H9 (cell line): ENCODE measurements at regions not wholly inside any gene's neighbourhood (a gene's known extent, or its start where the extent isn't known, plus 50 kb on each side); places are given as distances from the start of the nearest gene placed in this dataset.

Experiments
- DNase-seq: peaks from one replicate; pipeline ENCODE4 v3.0.0-alpha.2; 2017
- H2AFZ ChIP-seq: one replicate; pipeline ENCODE4 v1.6.1; 2013; ENCODE audit warnings: mild to moderate bottlenecking, low read length, control low read depth, moderate library complexity
- H2AK5ac ChIP-seq: 2 replicates; pipeline ENCODE4 v1.6.1; 2013; ENCODE audit warnings: low read length, control low read depth, mixed read lengths; ENCODE audit not compliant: insufficient read length
- H2BK120ac ChIP-seq: one replicate; pipeline ENCODE4 v1.6.1; 2013; ENCODE audit warnings: low read depth, mild to moderate bottlenecking, low read length, control low read depth, inconsistent platforms; ENCODE audit not compliant: poor library complexity, severe bottlenecking
- H2BK12ac ChIP-seq: 2 replicates; pipeline ENCODE4 v1.6.1; 2013; ENCODE audit warnings: low read length, control low read depth, mixed read lengths, low read depth; ENCODE audit not compliant: insufficient read length
- H2BK15ac ChIP-seq: 2 replicates; pipeline ENCODE4 v1.6.1; 2013; ENCODE audit warnings: low read depth, low read length, control low read depth
- H2BK20ac ChIP-seq: one replicate; pipeline ENCODE4 v1.6.1; 2013; ENCODE audit warnings: low read depth, mild to moderate bottlenecking, low read length, control low read depth, inconsistent platforms; ENCODE audit not compliant: poor library complexity, severe bottlenecking
- H2BK5ac ChIP-seq: 2 replicates; pipeline ENCODE4 v1.6.1; 2013; ENCODE audit warnings: low read length, control low read depth, mixed read lengths; ENCODE audit not compliant: insufficient read length
- H3K14ac ChIP-seq: 2 replicates; pipeline ENCODE4 v1.6.1; 2013; ENCODE audit warnings: low read length, control low read depth; ENCODE audit not compliant: insufficient read depth
- H3K18ac ChIP-seq: 2 replicates; pipeline ENCODE4 v1.6.1; 2013; ENCODE audit warnings: low read depth, mild to moderate bottlenecking, mixed read lengths, low read length, control low read depth; ENCODE audit not compliant: insufficient read length
- H3K23ac ChIP-seq: 2 replicates; pipeline ENCODE4 v1.6.1; 2013; ENCODE audit warnings: low read length, control low read depth, mixed read lengths, low read depth; ENCODE audit not compliant: insufficient read length
- H3K23me2 ChIP-seq: 2 replicates; pipeline ENCODE4 v1.6.1; 2013; ENCODE audit warnings: low read depth, mild to moderate bottlenecking, mixed read lengths, low read length, control low read depth; ENCODE audit not compliant: insufficient read length, poor library complexity, severe bottlenecking
- H3K27ac ChIP-seq: 2 replicates; pipeline ENCODE4 v1.5.1; 2013; ENCODE audit warnings: low read length, control low read depth, mixed read lengths, low read depth; ENCODE audit not compliant: insufficient read length
- H3K27me3 ChIP-seq: 2 replicates; pipeline ENCODE4 v1.6.1; 2013; ENCODE audit warnings: low read length, control low read depth, inconsistent platforms; ENCODE audit not compliant: insufficient read depth
- H3K4ac ChIP-seq: 2 replicates; pipeline ENCODE4 v1.6.1; 2013; ENCODE audit warnings: low read depth, mild to moderate bottlenecking, control low read depth, inconsistent platforms, low read length, moderate library complexity
- H3K4me1 ChIP-seq: 2 replicates; pipeline ENCODE4 v1.6.1; 2013; ENCODE audit warnings: low read length, control low read depth, inconsistent platforms; ENCODE audit not compliant: insufficient read depth
- H3K4me2 ChIP-seq: 2 replicates; pipeline ENCODE4 v1.6.1; 2013; ENCODE audit warnings: low read length, control low read depth, mixed read lengths; ENCODE audit not compliant: insufficient read length, insufficient read depth
- H3K56ac ChIP-seq: 2 replicates; pipeline ENCODE4 v1.6.1; 2013; ENCODE audit warnings: low read depth, mild to moderate bottlenecking, mixed read lengths, low read length, control low read depth; ENCODE audit not compliant: insufficient read length
- H3K79me1 ChIP-seq: 2 replicates; pipeline ENCODE4 v1.6.1; 2013; ENCODE audit warnings: low read depth, mild to moderate bottlenecking, moderate library complexity, low read length, control low read depth, inconsistent platforms; ENCODE audit not compliant: insufficient read depth, poor library complexity, severe bottlenecking
- H3K79me2 ChIP-seq: 2 replicates; pipeline ENCODE4 v1.6.1; 2013; ENCODE audit warnings: low read length, control low read depth, inconsistent platforms; ENCODE audit not compliant: insufficient read depth
- H3K9ac ChIP-seq: 2 replicates; pipeline ENCODE4 v1.6.1; 2013; ENCODE audit warnings: low read length, control low read depth, mixed read lengths; ENCODE audit not compliant: insufficient read length; ENCODE audit errors: extremely low read depth
- H3K9me3 ChIP-seq: one replicate; pipeline ENCODE4 v1.6.1; 2013; ENCODE audit warnings: low read depth, low read length, inconsistent platforms; ENCODE audit not compliant: control insufficient read depth
- H3T11ph ChIP-seq: one replicate; pipeline ENCODE4 v1.6.1; 2013; ENCODE audit warnings: mild to moderate bottlenecking, low read length, control low read depth, inconsistent platforms
- H4K20me1 ChIP-seq: one replicate; pipeline ENCODE4 v1.6.1; 2013; ENCODE audit not compliant: control insufficient read depth, insufficient read length, insufficient read depth
- H4K5ac ChIP-seq: 2 replicates; pipeline ENCODE4 v1.6.1; 2013; ENCODE audit warnings: low read depth, mild to moderate bottlenecking, mixed read lengths, low read length, control low read depth; ENCODE audit not compliant: insufficient read length
- H4K8ac ChIP-seq: replicated peaks from 2 replicates; pipeline ENCODE4 v1.6.1; 2013; ENCODE audit warnings: low read length, control low read depth, mixed read lengths, low read depth; ENCODE audit not compliant: insufficient read length
- H4K91ac ChIP-seq: 2 replicates; pipeline ENCODE4 v1.6.1; 2013; ENCODE audit warnings: low read depth, mild to moderate bottlenecking, moderate library complexity, mixed read lengths, low read length, control low read depth; ENCODE audit not compliant: insufficient read length
- H3K27ac Mint-ChIP-seq, 3 experiments: 2 replicates in 2 of 3; 3 replicates in 1 of 3; pipeline ENCODE4 v1.8.0; 2020 to 2021; ENCODE audit warnings: mixed read lengths in 3 of 3, mild to moderate bottlenecking in 1 of 3, moderate library complexity in 1 of 3
- H3K27me3 Mint-ChIP-seq: 2 replicates; pipeline ENCODE4 v1.8.0; 2021; ENCODE audit warnings: low read depth, mild to moderate bottlenecking, moderate library complexity, mixed read lengths
- H3K36me3 Mint-ChIP-seq, 3 experiments: 2 replicates in 2 of 3; 3 replicates in 1 of 3; pipeline ENCODE4 v1.8.0; 2020 to 2021; ENCODE audit warnings: low read depth in 3 of 3, mixed read lengths in 3 of 3; ENCODE audit not compliant: insufficient read depth in 1 of 3
- H3K4me1 Mint-ChIP-seq, 2 experiments: 2 replicates each; pipeline ENCODE4 v1.8.0; 2020; ENCODE audit warnings: mixed read lengths in 2 of 2
- H3K4me3 Mint-ChIP-seq, 2 experiments: 2 replicates in 1 of 2; 3 replicates in 1 of 2; pipeline ENCODE4 v1.8.0; 2020 to 2021; ENCODE audit warnings: mild to moderate bottlenecking in 2 of 2, mixed read lengths in 2 of 2, moderate library complexity in 1 of 2
- H3K9me3 Mint-ChIP-seq, 2 experiments: 2 replicates in 1 of 2; 3 replicates in 1 of 2; pipeline ENCODE4 v1.8.0; 2020; ENCODE audit warnings: mild to moderate bottlenecking in 2 of 2, mixed read lengths in 2 of 2, moderate library complexity in 1 of 2
- CTCF ChIP-seq: fragments of 200-600 bp; sonication (generic); conservative IDR thresholded peaks from 3 replicates; pipeline ENCODE4 v1.8.0; 2021; ENCODE audit warnings: antibody characterized with exemption, mild to moderate bottlenecking
- WGBS: extraction: QIAGEN DNeasy Blood & Tissue Kit; methylation state at CpG from one replicate; pipeline ENCODE4 v1.1.7; 2013; ENCODE audit warnings: missing lambda C conversion rate, low lambda C conversion rate, mixed read lengths; ENCODE audit not compliant: insufficient read length; ENCODE audit errors: extremely low coverage; 5-methylcytosine and 5-hydroxymethylcytosine counted together

DNA sequence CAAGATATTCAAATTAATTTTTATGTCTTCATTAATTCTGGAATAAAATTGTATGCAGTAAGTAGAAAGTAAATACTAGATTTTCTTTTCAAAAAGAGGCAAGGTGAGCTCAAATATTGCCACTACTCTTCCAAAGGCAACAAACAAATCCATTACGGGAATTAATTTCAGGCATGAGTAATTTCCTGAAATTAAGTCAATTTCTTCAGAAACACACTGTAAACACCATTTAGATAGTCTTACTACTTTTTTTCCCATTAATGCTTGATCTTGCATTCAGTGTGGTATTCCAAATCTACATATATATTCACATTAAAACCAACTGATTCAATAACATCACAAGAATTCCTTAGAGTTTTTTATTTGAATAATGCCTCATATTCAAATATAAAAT is 1274.0 kb upstream of the CRIM1 start:
- no CpG with 5 or more reads among the region's 1 CpG for WGBS
- DNase-seq: no peak

More for the DNA sequence above, 1274.0 kb upstream of the CRIM1 start:
- H4K5ac ChIP-seq: no peak overlapping the region
- H3K23ac ChIP-seq: no peak overlapping the region
- peaks cover 7% of the 10 kb centered on the region in 2 experiments; a peak in 3 of 4 replicates for H3K4me1 Mint-ChIP-seq
- no peak overlapping the region for H2BK15ac ChIP-seq
- H3K4me1 ChIP-seq: 0 out of 2 replicates have a peak, but pooled peaks cover 3% of the 10 kb centered on the region
- H4K91ac ChIP-seq: no peak overlapping the region
- no peak overlapping the region for H3K56ac ChIP-seq
- H3K9me3 ChIP-seq: no peaks in the 10 kb centered on the region
- no peak overlapping the region for H3K27ac Mint-ChIP-seq
- no peaks in the 10 kb centered on the region for H4K20me1 ChIP-seq
- H3K18ac ChIP-seq: no peak overlapping the region
- TF ChIP-seq CTCF: no peak
- no peak overlapping the region for H3K27ac ChIP-seq
- H3K4me2 ChIP-seq: no peak overlapping the region
- no peak overlapping the region for H2BK20ac ChIP-seq
- no peaks in the 10 kb centered on the region for H3K9me3 Mint-ChIP-seq
- H3K4me3 Mint-ChIP-seq: no peak overlapping the region
- no peaks in the 10 kb centered on the region for H3K23me2 ChIP-seq
- no peak overlapping the region for H2BK5ac ChIP-seq
- no peak overlapping the region for H2BK12ac ChIP-seq
- no peak overlapping the region for H2AFZ ChIP-seq
- no peaks in the 10 kb centered on the region for H3K27me3 Mint-ChIP-seq
- H3K9ac ChIP-seq: no peak overlapping the region
- H3K36me3 Mint-ChIP-seq: no peaks in the 10 kb centered on the region
- no peak overlapping the region for H3K14ac ChIP-seq
- no peaks in the 10 kb centered on the region for H3K79me1 ChIP-seq
- no peak overlapping the region for H2AK5ac ChIP-seq
- H3K27me3 ChIP-seq: no peaks in the 10 kb centered on the region
- no peak overlapping the region for H2BK120ac ChIP-seq
- no peaks in the 10 kb centered on the region for H3K79me2 ChIP-seq
- no peak overlapping the region for H3K4ac ChIP-seq
- H3T11ph ChIP-seq: no peak overlapping the region
- H4K8ac ChIP-seq: no peak overlapping the region
